HG02884 (cell line): ENCODE measurements at regions not wholly inside any gene's neighbourhood (a gene's known extent, or its start where the extent isn't known, plus 50 kb on each side); places are given as distances from the start of the nearest gene placed in this dataset.

Experiments
- ATAC-seq: cut with Tn5 transposase; IDR thresholded peaks from one replicate; pipeline ENCODE4 v1.9.1; 2021; ENCODE audit warnings: mild to moderate bottlenecking, moderate library complexity; ENCODE audit not compliant: unreplicated experiment

- ATAC-seq, result no peak
Observed at GRCh38 chr7:145293754-145294153, 457.9 kb upstream of the TPK1 start.

DNA sequence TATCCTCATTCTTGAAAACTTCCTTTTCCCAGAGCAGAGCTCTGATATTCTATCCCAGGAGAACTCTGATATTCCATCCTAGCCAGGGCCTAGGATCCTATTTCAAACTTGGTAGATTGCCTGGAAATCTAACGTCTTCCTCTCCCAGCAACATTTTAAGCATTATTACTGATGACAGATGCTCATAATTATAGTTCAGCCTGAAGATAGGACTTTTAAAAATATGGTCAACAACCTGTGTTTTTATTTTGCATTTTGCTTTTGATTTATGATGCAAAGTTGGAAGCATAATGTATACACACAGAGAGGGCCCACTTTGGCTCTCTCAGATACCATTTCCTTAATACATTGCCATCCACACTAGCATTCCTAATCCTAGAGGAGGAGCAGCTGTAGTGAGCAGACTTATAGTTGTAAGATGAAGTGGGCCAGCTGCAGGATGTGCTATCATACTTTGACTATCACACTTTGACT is 457.4 kb upstream of the TPK1 start:
- ATAC-seq, result no peak

DNA sequence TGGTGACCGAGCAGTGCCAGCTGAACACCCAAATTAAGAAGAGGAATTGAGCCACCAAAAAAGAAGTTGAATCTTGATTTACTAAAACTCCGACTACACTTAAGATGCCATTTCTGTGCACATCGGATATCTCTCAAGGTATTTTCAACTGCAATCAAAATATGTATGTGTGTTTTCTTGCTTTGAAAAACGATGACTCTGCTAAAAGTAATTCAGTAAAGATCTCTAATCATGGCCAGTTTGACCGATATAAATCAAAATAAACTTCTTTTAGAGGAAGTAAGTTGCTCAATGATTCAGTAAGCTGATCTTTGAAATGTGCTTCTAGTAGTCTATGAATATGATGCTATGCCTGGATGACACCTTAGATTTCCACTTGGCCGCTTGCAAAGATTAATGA is 453.5 kb upstream of the TPK1 start:
- no peak for ATAC-seq

DNA sequence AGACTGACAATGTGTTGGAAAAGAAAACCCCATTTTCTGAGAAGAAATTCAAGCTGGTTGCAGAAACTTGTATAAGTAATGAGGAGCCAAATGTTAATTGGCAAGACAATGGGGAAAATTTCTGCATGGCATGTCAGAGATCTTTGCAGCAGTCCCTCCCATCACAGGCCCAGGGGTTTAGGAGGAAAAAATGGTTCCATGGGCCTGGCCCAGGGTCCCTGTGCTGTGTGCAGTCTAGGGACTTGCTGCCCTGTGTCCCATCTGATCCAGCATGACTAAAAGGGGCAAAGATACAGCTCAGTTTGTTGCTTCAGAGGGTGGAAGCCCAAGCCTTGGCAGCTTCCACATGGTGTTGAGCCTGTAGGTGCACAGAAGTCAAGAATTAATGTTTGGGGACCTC is 440.3 kb upstream of the TPK1 start:
- ATAC-seq, result no peak

DNA sequence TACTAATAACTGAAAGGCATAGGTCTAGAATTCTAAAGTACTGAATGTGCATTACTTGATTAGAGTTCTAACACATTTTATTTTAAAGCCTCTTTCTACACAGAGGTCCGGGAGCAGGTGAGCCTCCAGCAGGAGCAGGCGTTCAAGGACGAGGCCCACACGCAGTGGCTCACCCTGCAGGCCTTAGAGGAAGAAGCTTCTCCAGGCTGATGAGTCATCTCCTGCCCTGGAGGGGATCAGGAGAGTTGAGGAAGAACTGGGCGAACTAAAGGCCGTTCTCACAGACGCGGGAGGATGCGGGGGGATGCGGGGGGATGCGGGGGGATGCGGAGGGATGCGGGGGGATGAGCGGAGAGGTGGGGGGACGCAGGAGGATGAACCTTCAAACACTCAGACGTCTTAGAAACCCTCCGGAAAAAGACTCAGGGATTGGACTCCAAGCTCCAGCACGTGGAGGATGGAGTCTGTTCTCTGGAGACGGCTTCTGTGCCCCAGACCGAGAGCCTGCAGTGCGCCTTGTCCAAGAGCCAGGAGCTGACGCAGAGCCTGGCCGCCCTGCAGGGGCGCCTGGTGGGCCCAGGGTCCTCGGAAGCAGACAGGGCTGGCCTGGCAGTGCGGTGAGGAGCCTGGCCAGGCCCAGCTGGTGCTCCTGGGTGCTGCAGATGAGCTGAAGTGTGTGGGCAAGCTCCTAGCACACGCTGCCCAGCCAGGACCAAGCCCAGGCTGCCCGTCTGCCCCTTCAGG is 433.7 kb upstream of the TPK1 start:
- ATAC-seq, result no peak

DNA sequence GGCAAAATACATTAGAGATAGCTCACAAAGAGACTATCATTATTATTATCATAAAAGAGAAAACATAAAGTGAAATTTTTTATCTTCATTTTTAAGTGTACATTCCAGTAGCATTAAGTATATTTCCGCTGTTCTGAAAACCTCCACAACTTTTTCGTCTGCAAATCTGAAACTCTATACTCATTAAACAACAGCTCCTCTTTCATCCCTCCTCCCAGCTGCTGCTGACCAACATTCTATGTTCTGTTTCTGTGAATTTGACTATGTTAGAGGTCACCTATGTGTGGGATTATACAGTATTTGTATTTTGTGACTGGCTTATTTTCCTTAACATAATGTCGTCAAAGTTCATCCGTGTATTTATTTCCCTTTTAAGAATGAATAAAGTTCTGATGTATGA is 429.3 kb upstream of the TPK1 start:
- ATAC-seq, result no peak

DNA sequence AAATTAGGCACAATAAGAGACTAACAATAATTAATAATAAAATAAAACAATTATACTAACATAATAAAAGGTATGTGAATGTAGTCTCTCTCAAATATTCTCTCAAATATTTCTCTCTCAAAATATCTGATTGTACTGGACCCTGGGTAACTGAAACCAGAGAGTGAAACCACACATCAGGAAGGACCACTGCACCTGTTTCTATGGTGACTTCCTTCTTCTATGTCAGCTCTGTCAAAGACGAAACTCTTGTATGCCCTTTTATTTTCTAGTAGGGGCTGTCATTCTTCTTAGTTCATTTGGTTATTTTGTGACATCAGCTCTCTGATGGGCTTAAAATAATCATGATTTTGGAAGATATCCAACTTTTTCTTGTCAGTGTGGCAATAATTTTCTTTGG is 428.0 kb upstream of the TPK1 start:
- no peak for ATAC-seq

DNA sequence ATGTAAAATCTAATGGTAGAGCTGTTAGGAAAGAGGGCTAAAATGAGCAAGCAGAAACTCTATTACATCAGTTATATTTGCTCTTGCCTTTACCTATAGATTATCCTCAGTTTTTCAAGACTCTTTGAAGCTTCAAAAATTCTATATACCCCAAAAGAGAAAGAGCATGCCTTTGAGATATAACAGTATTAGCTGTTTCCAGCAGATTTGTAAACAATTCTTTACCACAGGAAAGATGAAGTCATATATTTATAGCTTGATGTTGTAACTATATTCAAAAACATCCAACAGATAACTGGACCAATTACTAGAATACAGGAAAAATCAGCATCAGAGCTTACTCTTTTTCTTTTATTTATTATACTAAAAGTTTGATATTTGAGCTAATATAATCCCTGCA is 416.2 kb upstream of the TPK1 start:
- ATAC-seq, result no peak

GRCh38 chr7:145224775-145225174 is 388.9 kb upstream of the TPK1 start:
- ATAC-seq, result no peak

- no peak for ATAC-seq
Observed at GRCh38 chr7:145219461-145219860, 383.6 kb upstream of the TPK1 start.

GRCh38 chr7:145216866-145217265 is 381.0 kb upstream of the TPK1 start:
- ATAC-seq, result no peak

- ATAC-seq, result no peak
Observed at GRCh38 chr7:145212050-145212449, 376.2 kb upstream of the TPK1 start.

DNA sequence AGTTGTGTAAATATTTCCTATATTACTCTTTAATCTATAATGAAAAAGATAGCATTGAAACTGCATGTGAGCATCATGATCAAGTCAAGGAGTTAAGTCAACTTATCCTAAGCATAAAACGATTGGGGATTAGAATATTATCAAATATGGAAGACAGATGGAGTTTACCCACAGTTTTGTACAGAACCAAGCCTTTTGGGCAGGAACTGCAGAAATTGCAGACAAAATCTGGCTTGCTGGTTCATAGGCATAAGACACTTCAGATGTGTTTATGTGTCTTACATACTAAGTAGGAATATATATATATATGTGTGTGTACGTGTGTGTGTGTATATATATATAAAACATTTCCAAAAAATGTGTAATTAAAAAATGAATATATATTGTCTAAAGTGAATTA is 375.4 kb upstream of the TPK1 start:
- ATAC-seq, result no peak

GRCh38 chr7:145193951-145194350 is 358.1 kb upstream of the TPK1 start:
- no peak for ATAC-seq

DNA sequence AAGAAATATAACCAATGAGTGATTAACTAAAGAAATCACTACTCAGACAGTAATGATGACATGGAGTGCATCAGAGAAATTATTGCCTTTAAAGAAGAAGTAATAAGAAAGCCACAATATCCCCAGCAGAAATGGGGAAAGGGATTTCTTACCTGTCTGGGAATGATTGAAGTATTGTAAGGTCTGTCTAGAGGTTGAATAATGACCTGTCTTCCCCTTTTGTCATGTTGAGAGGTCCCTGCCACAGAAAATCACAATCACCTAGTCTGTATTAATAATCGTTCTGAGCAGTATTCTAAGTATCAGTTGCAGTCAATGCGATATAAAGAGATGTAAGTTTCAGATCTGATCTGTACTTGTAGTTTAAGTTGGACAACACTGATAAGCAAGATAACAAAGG is 349.1 kb upstream of the TPK1 start:
- ATAC-seq, result no peak

DNA sequence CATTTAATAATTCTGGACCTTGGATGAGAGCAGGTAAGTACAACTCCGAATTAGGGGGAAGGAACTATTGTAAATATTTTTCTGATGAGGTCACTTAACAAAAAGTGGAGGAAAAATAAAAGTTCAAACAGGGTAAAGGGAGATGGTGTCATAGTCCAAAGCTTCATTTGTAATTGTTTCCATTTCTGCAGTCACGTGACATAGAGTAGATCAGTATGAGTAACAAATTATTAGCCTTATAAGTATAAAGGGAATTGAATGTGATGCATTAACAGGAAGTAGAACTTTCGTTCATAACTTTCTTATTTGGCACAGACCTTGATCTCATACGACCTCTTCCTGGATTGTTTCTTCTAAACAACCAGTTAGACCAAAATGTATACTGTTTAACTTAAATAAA is 347.2 kb upstream of the TPK1 start:
- no peak for ATAC-seq

DNA sequence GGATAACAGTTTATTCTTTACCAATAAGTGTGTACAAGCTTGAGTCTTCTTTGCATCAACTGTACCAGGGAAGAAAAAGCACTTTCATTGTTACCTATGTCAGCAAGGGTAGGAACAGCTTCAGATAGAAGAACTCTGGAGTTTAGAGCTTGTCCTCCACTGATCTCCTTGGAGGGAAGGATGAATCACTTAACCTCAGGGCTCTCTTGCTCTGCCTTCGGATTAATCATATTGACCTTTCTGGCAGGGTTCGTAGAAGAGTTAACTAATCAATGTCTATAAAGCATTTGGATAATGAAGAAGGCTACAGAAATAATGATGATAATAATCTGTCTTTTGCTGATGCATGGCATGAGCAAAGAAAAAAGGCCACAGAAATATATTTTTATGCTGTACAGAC is 339.5 kb upstream of the TPK1 start:
- no peak for ATAC-seq

- ATAC-seq, result no peak
Observed at GRCh38 chr7:145169908-145170307, 334.1 kb upstream of the TPK1 start.

DNA sequence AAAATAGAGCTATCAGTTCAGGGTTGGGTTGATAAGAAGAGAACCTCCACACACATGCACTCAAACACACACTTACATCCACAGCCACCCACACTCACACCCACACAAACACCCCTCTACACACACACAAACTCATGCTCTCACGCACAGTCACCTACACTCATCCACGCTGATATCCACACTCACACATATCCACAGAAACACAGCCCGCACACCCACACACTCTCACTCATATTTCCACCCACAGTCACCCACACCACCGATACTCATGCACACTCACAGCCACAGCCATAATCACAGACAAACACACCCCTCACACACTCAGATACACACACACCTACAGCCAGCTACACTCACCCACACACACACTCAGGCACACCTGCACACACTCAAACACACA is 333.0 kb upstream of the TPK1 start:
- ATAC-seq, result no peak

DNA sequence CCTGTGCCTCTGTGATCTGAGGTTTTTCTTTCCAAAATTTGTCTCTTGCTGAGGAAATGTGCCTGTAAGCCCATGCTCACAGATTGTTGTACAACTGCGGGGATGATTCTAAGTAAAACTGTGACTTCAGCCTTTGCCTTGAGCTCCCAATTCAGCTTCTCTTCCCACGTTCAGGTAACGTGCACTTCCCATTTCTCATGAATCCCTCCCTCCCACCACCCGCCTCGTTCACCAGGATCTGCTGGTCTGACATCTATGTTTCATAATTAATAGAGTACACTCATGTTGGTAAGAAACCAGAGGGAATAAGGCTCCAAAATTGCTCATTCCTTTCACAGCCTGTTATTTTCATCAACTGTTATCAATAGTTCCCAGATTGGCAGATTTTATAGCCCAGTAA is 332.6 kb upstream of the TPK1 start:
- ATAC-seq, result no peak

DNA sequence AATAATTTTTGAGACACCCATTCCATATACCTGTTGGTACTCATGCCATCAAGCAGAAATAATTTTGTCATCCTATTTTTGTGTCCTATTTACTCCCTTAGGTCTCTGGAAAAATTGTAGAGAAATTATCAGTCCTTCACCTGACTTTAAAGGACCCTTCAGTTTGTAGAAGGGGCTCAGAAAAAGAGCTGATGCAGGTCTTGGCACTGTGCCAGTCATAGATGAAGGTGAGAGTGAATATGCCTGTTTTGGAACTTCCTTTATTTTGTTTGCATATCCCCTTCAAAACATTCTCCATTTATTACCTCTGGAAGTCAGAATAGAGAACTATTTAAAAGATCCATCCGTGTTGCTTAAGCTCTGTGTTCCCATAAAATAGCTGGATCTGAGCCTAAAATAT is 321.0 kb upstream of the TPK1 start:
- ATAC-seq, result no peak

- ATAC-seq, result no peak
Observed at GRCh38 chr7:145152589-145152988, 316.7 kb upstream of the TPK1 start.

DNA sequence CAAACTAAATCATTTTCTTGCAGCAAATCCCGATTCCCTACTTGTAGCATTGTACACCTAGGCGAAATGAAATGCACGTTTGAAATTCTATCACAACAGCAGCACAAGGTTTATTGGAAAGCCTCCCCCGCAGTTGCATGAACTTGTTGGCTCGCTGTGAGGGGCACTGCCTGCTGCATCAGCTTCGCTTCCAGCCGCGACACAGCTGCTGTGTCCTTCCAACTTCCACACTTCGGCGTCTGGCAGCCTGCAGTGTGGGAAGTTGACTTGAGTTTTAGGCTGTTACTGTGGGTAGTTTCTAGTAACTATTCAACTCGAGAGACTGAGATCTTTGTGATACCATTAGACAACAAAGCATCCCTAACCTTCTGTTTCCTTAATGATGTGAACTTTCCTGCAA is 315.8 kb upstream of the TPK1 start:
- ATAC-seq, result no peak
